Stimulated activated CD4-positive, alpha-beta T cell treated with anti-CD3 and anti-CD28 coated beads, TNF-alpha, amount 100 ng/mL, for 24 hours (primary cell): ENCODE measurements at regions not wholly inside any gene's neighbourhood (a gene's known extent, or its start where the extent isn't known, plus 50 kb on each side); places are given as distances from the start of the nearest gene placed in this dataset.
A peak's percentile ranks its signal among the peaks of the same experiment; 100 is the strongest.

Source experiments
- DNase-seq, 3 experiments: peaks; one replicate each; pipeline ENCODE4 v3.0.0-alpha.2; 2020; ENCODE audit warnings: low read depth in 3 of 3

- DNase-seq: no peak
Observed at GRCh38 chr6:44560458-44561059, 173.1 kb downstream of the CDC5L start.

GRCh38 chr6:44561060-44561623 is 173.6 kb downstream of the CDC5L start:
- DNase-seq: no peak

- no peak for DNase-seq
Observed at GRCh38 chr6:44561832-44562665, 174.5 kb downstream of the CDC5L start.

GRCh38 chr6:44563397-44563796 is 175.9 kb downstream of the CDC5L start:
- no peak for DNase-seq

DNA sequence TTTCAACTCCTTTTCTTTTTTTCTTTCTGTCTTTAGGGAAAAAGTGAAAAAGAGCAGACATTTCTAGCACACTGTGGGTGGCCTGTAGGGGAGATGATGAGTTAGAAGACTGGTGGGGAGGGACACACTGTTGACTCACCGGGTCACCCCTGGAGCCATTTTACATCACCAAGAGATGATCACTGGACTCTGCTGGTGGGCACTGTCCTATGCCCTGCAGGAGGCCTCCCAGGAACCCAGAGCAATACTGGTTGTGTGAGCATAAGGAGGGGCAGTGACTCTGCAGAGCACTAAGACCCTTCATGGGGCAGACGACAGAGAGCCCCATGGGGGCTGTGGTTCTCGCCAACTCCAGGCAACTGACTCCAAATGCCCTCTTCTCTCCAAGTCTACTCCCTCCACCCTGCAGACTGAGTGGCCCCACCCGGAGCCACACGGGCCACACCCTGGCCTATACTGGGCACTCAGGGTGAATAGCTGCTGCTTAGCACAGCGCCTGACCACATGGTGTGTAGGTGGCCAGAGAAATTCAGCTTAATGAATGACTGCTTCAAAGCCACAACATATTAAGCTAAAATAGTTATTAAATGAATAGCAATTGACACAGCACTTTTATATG is 177.5 kb downstream of the CDC5L start:
- no peak for DNase-seq

DNA sequence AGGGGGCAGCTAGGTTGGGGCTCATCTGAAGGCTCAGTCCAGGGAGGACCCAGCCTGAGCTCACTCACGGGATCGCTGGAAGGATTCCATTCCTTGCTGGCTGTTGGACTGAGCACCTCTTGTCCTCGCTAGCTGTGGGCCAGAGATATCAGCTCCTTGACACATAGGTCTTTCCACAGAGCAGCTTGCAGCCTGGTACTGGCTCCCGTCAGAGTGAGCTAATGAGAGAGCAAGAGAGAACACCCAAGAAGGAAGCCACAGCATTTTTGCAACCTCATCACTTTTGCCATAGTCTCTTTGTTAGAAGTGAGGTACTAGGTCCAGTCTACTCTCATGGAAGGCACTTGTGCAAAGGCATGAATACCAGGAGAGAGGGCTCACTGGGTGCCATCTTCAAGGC is 179.9 kb downstream of the CDC5L start:
- DNase-seq: no peak

DNA sequence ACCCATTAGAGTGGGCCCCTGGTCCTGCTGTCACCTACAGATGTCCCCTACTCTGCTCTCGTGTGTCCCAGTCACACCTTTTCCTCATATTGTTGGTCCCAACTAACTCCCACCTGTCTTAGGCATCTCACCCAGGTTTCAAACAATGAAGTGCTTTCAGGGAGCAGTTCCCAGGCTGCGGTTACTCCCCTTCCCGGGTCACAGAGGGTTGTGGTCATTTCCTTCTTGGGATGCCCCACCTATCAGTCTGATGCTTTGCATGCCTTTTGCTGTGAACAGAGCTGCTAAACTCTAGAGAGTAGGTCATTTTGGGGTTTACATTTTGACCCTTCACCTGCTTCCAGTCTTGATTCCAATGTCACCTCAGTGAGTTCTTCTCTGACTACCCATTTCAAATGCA is 181.6 kb downstream of the CDC5L start:
- DNase-seq: no peak

- DNase-seq: no peak
Observed at GRCh38 chr6:44569931-44570385, 182.5 kb downstream of the CDC5L start.

- no peak for DNase-seq
Observed at GRCh38 chr6:44571510-44571909, 184.0 kb downstream of the CDC5L start.

DNA sequence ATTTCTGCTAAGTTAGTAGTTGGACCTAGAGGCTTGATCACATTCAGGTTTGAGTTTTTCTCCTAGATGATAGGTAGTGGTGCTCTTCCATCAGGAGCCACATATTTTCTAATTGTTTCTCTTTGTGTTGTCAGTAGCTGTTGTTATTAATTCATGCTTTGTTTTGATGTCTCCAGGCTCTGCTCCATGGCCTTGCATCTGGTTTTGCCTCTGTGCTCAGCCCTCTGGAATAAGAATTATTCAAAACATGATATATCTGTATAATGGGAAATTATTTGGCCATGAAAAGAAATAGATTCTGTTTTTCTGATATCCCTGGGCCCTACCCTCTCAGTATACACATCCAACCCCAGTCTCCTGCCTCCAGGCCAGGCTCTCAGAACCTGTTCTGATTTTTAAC is 184.8 kb downstream of the CDC5L start:
- no peak for DNase-seq

DNA sequence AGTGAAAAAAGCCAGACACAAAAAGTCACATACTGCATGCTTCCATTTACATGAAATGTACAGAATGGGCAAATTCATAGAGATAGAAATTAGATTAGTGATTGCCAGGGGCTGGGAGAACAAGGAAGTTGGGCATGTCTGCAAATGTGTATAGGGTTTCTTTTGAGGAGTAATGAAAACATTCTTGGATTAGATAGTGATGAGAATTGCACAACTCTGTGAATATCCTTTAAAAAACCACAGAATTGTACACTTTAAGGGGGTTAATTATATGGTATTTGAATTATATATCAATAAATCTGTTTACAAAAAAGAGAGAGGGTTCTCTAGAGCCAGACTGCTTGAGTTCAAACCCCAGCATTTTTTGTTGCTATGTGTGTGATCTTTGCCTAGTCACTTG is 188.1 kb downstream of the CDC5L start:
- DNase-seq: no peak

DNA sequence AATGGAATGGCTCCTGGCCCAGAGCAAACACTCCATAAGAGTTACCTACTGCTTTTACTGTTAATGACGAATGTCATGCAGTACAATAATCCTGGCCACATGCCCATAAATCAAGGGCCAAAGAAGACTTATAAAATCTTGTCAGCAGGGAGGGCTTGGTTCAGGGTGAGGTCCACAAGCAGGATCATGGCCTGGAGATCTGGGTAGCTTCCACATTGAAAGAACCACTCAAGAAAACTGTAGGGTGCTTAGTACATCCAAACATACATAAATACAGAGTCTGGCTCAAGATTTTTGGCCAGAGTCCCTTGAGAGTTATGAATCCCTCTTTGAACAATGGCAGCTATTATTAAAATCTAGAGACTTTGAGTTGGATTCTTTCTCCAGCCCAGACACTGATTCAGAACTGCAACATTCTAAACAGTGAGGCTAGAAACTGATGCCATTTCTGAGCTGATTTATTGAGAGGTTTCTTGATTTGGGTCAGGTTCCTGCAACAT is 188.7 kb downstream of the CDC5L start:
- DNase-seq: no peak

DNA sequence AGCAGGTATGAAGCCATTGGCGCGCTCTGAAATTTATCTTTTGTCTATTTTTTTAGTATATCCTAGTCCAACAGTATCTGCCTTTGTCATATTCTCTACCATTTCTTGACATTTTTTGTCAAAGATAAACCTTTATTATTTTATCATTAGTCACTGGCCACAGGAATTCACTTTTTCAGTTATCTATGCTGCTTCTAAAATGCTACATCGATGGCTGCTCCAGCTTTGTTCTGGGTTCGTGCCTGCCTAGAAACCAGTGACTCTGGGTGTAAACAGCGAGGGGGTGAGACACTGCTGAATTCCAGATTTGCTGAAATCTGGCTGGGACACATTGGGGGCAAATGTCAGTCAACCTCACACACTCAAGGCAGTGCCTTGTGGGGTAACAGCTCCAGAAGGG is 193.4 kb downstream of the CDC5L start:
- DNase-seq: no peak

DNA sequence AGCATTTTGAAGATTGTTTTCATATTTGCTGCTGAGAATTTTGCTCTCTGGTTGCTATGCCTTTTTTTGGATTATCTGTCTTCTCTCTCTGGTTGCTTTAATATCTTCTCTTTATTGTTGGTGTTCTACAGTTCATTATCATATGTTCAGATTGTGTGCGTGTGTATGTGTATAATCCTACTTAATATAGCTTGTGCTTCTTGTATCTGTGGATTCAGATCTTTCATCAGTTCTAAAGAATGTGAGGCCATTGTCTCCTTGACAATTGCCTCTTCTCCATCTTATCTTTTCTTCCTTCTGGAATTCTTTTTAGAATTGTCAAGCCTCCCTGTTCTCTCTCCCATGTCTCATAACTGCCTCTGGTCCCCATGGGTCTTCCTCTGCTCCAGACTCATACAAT is 195.4 kb downstream of the CDC5L start:
- DNase-seq: no peak

DNA sequence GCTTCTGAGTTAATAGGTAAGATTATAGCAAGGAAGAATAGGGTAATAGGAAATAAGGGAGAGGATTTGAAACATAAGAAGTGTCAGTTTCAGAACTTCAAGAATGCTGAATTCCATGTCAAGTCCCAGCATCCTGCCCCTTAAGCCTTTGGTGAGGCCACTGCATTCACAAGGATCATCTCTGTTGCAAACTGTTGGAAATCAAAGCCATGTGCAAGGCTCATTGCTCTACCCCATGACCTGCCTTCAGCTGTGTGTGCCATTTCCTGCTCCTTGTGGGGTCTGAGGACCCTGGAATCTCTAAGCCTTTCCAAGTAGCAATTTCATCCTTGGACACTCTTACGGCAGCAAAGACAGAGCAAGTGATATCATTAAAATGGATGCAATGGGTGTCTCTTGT is 203.0 kb downstream of the CDC5L start:
- no peak for DNase-seq

- peak; percentile 26 to 61 (median 56) for DNase-seq
Observed at GRCh38 chr6:44593539-44593944, 206.0 kb downstream of the CDC5L start.

DNA sequence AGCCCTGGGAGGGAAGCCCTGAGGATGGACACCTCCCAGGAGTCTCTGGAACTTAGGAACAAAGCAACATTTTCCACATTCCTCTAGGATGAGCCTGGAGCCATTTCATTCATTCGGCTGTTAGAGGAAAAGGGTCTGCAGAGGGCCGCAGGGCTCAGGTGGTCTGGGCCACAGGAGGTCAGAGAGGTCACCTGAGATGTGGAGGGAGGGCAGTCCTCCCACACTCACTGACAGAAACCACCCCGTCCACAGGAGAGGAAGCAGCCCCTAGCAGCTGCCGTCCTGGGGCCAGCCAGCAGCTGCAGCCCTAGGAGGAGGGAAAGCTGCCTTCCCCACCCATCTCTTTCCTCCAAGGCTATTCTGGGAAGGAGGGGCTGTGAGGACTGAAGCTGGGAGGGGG is 207.0 kb downstream of the CDC5L start:
- DNase-seq: no peak

DNA sequence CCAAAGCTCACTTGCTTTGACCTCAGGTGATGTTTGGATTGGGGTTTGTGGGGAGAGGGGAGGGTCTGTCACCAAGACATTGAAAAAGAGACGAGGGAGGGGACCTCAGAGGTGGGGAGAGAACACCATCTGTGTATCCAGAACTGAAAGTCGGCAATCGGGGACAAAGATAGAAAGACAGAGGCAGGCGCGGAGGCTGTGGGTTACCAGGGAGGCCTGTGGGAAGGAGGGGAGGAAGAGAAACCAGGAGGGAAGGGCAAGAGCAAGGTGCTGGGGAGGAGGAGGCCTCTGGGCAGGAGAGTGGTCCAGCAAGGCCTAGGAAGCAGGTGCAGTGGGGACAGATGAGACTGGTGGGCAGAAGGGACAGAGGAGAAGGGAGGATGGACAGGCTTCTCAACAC is 211.2 kb downstream of the CDC5L start:
- DNase-seq: no peak

- DNase-seq: no peak
Observed at GRCh38 chr6:44599672-44600071, 212.2 kb downstream of the CDC5L start.

DNA sequence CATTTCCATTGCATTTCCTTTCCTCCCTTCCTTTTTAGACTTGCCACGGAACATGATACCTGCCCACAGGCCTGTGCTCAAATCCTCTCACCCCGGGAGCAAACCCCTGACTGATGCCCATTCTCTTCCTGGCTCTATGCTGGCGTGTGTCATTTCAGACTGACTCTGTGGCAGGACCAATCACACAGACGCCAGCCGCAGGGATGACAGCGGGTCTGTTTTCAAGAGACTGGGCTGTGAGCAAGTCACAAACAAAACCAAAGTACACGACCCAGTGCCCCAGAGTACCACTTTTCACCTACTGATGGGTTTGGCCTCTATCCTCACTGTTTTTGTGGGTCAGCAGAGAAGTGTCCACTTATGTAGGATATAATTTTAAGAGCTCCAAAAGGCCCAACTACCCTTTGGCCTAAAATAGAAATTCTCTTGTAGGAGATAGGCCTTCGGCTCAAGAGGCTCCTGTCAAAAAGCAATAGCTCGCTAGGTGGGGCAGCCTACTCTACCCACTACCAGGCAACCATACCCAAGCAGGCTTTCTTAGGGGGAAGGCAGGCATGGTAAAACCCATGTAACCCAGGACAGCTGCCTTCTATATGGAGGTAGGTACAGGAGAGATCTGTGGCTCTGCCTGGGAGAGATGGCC is 215.7 kb downstream of the CDC5L start:
- no peak for DNase-seq

GRCh38 chr6:44606504-44606903 is 219.0 kb downstream of the CDC5L start:
- DNase-seq: no peak

GRCh38 chr6:44606976-44607375 is 219.5 kb downstream of the CDC5L start:
- DNase-seq: no peak
